HG03571 (cell line): ENCODE measurements at regions not wholly inside any gene's neighbourhood (a gene's known extent, or its start where the extent isn't known, plus 50 kb on each side); places are given as distances from the start of the nearest gene placed in this dataset.
A peak's percentile ranks its signal among the peaks of the same experiment; 100 is the strongest.

Experiments
- ATAC-seq: cut with Tn5 transposase; IDR thresholded peaks from one replicate; pipeline ENCODE4 v1.9.1; 2021; ENCODE audit not compliant: unreplicated experiment

GRCh38 chr2:221102896-221103688 is 469.0 kb downstream of the EPHA4 start:
- no peak for ATAC-seq

GRCh38 chr2:221103930-221104329 is 468.2 kb downstream of the EPHA4 start:
- no peak for ATAC-seq

- ATAC-seq: no peak
Measured at GRCh38 chr2:221104361-221104811, 467.7 kb downstream of the EPHA4 start.

GRCh38 chr2:221106241-221106640 is 465.9 kb downstream of the EPHA4 start:
- no peak for ATAC-seq

GRCh38 chr2:221107424-221107823 is 464.7 kb downstream of the EPHA4 start:
- ATAC-seq: no peak

- no peak for ATAC-seq
Measured at GRCh38 chr2:221109552-221109951, 462.6 kb downstream of the EPHA4 start.

- no peak for ATAC-seq
Measured at GRCh38 chr2:221111739-221112138, 460.4 kb downstream of the EPHA4 start.

GRCh38 chr2:221112744-221113143 is 459.4 kb downstream of the EPHA4 start:
- ATAC-seq: no peak

- no peak for ATAC-seq
Measured at GRCh38 chr2:221115944-221116343, 456.2 kb downstream of the EPHA4 start.

- peak; percentile 56 for ATAC-seq
Measured at GRCh38 chr2:221120643-221121042, 451.5 kb downstream of the EPHA4 start.

- no peak for ATAC-seq
Measured at GRCh38 chr2:221123396-221123795, 448.7 kb downstream of the EPHA4 start.

- ATAC-seq: no peak
Measured at GRCh38 chr2:221124532-221125240, 447.4 kb downstream of the EPHA4 start.

- no peak for ATAC-seq
Measured at GRCh38 chr2:221125691-221126090, 446.4 kb downstream of the EPHA4 start.

- ATAC-seq: no peak
Measured at GRCh38 chr2:221129657-221130056, 442.4 kb downstream of the EPHA4 start.

- ATAC-seq: no peak
Measured at GRCh38 chr2:221130431-221130830, 441.7 kb downstream of the EPHA4 start.

- no peak for ATAC-seq
Measured at GRCh38 chr2:221133941-221134340, 438.2 kb downstream of the EPHA4 start.

- peak; percentile 31 for ATAC-seq
Measured at GRCh38 chr2:221134718-221135117, 437.4 kb downstream of the EPHA4 start.

GRCh38 chr2:221135699-221136098 is 436.4 kb downstream of the EPHA4 start:
- ATAC-seq: no peak

GRCh38 chr2:221137385-221137784 is 434.7 kb downstream of the EPHA4 start:
- no peak for ATAC-seq

- no peak for ATAC-seq
Measured at GRCh38 chr2:221142341-221142740, 429.8 kb downstream of the EPHA4 start.

GRCh38 chr2:221143231-221143630 is 428.9 kb downstream of the EPHA4 start:
- no peak for ATAC-seq

- no peak for ATAC-seq
Measured at GRCh38 chr2:221144909-221145308, 427.2 kb downstream of the EPHA4 start.
